Calu3 (cell line): ENCODE measurements at regions not wholly inside any gene's neighbourhood (a gene's known extent, or its start where the extent isn't known, plus 50 kb on each side); places are given as distances from the start of the nearest gene placed in this dataset.

Source experiments
- BruUV-seq: library from RNA; stranded (reverse); fragments of 400-500 nt; replicated peaks from 2 replicates; lab custom pipeline; 2021; lab: Mats Ljungman, UMichigan
- CTCF ChIA-PET: fragments of 300-600 bp; sonication (Branson Sonifier 250); formaldehyde crosslinking; loops from one replicate; lab custom pipeline; 2022; ENCODE audit warnings: antibody characterized with exemption; lab: Charles Lee
- DNase-seq: peaks from one replicate; pipeline ENCODE4 v3.0.0; 2022
- H3K27ac Mint-ChIP-seq: one replicate; pipeline ENCODE4 v1.8.0; 2022; ENCODE audit warnings: mixed read lengths; ENCODE audit not compliant: unreplicated experiment
- H3K27me3 Mint-ChIP-seq: one replicate; pipeline ENCODE4 v1.8.0; 2022; ENCODE audit warnings: mixed read lengths; ENCODE audit not compliant: unreplicated experiment
- H3K36me3 Mint-ChIP-seq: one replicate; pipeline ENCODE4 v1.8.0; 2022; ENCODE audit warnings: mild to moderate bottlenecking, moderate library complexity, mixed read lengths; ENCODE audit not compliant: insufficient read depth, unreplicated experiment
- H3K4me1 Mint-ChIP-seq: one replicate; pipeline ENCODE4 v1.8.0; 2022; ENCODE audit warnings: mild to moderate bottlenecking, low read depth, mixed read lengths; ENCODE audit not compliant: unreplicated experiment
- H3K4me3 Mint-ChIP-seq: one replicate; pipeline ENCODE4 v1.8.0; 2022; ENCODE audit warnings: mild to moderate bottlenecking, low read depth, moderate library complexity, mixed read lengths; ENCODE audit not compliant: unreplicated experiment
- H3K9me3 Mint-ChIP-seq: one replicate; pipeline ENCODE4 v1.8.0; 2022; ENCODE audit warnings: low read depth, mixed read lengths; ENCODE audit not compliant: unreplicated experiment
- intact Hi-C: fragments of 100-400 bp; cut with micrococcal nuclease; formaldehyde crosslinking; loops from one replicate; pipeline ENCODE4 v1.10.0; 2022; ENCODE audit not compliant: unreplicated experiment
- TF ChIP-seq, protein P1 (sequence below): fragments of 200-600 bp; IDR thresholded peaks from one replicate; pipeline ENCODE4 v1.8.0; 2022; ENCODE audit warnings: antibody characterized with exemption; ENCODE audit not compliant: unreplicated experiment

DNA sequence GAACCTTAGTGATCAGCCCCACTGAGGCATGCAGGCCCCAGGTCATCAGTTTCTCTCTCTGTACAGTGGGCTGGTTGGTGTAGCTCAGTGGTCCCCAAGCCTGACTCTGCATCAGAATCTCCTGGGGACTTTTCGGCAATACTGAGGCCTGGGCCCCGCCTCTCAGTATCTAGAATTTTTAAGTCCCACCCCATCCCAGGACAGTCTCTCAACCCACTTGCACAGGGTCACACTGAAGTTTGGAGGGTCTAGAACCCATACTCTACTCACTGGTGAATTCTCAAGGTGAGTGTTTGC is 216.4 kb downstream of the MATN1 start:
- H3K27me3 Mint-ChIP-seq = peaks cover 83% of the 10 kb centered on the region

DNA sequence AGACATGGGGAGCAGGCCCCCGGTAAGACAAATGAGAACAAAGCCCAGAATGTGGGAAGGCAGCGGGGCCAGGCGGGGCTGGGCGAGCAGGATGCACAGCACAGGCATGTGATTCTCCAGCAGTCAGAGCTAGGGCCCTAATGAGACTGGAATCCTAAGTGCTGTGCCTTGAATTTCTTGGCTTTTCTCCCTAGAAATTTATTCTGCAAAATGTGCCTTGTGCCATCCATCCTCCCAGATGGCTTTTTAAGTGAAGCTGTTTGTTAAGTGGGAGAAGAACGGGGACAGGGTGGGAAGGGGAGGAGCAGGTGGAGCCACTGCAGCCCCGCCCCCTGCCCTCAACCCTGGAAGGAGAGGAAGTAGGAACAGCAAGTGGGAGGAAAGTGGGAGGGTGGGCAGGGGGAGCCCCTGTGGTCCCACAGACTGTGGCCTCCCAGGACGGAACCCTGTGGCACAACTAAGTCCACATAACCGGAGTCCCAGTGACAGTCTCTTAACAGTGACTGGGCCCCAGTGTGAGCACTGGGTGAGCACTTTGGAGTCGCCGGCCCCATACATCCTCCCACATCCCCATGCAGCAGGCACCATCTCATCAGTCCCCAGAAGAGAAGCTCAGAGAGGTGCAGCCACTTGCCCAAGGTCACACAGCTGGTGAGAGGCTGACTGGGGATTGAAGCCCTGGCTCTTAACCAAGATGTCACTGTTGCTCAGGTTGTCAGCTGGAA is 216.9 kb downstream of the MATN1 start:
- peaks cover 83% of the 10 kb centered on the region for H3K27me3 Mint-ChIP-seq
- H3K4me3 Mint-ChIP-seq = no peak overlapping the region
- peaks cover 4% of the 10 kb centered on the region for H3K4me1 Mint-ChIP-seq
- no peaks in the 10 kb centered on the region for H3K9me3 Mint-ChIP-seq
- CTCF ChIA-PET = no interaction called here
- TF ChIP-seq, protein P1, sequence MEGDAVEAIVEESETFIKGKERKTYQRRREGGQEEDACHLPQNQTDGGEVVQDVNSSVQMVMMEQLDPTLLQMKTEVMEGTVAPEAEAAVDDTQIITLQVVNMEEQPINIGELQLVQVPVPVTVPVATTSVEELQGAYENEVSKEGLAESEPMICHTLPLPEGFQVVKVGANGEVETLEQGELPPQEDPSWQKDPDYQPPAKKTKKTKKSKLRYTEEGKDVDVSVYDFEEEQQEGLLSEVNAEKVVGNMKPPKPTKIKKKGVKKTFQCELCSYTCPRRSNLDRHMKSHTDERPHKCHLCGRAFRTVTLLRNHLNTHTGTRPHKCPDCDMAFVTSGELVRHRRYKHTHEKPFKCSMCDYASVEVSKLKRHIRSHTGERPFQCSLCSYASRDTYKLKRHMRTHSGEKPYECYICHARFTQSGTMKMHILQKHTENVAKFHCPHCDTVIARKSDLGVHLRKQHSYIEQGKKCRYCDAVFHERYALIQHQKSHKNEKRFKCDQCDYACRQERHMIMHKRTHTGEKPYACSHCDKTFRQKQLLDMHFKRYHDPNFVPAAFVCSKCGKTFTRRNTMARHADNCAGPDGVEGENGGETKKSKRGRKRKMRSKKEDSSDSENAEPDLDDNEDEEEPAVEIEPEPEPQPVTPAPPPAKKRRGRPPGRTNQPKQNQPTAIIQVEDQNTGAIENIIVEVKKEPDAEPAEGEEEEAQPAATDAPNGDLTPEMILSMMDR = no peak
- BruUV-seq = no TSS peak
- DNase-seq = no peak
- intact Hi-C loops = no loop called here
- H3K27ac Mint-ChIP-seq = no peak overlapping the region
- H3K36me3 Mint-ChIP-seq = no peaks in the 10 kb centered on the region

More for the DNA sequence above, 216.4 kb downstream of the MATN1 start:
- no TSS peak for BruUV-seq
- Mint-ChIP-seq H3K4me3 (no peak overlapping the region), H3K27ac (no peak overlapping the region), H3K4me1 (peaks cover 9% of the 10 kb centered on the region), H3K36me3 (no peaks in the 10 kb centered on the region), H3K9me3 (no peaks in the 10 kb centered on the region)
- CTCF ChIA-PET = no interaction called here
- DNase-seq = no peak
- intact Hi-C loops = no loop called here
- TF ChIP-seq, protein P1 = no peak

DNA sequence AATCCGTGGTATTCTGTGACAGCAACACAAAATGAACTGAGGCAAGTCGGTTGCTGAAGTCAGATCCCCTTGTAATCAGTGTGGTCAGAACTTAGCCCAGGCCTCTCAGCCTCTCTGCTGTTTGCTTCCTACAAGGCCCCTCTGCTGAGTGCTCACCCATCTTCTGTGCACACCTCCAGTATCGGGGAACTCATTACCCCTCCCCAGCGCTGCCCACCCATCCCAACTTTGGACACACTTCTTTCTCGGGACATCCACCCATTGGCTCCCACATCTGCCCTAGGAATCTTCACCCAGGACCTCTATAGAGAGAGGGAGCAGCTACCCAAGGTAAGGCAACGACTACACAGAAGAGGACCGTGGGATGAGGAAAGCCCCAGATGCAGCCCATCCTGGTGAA is 217.5 kb downstream of the MATN1 start:
- no peaks in the 10 kb centered on the region for H3K4me1 Mint-ChIP-seq
- H3K27ac Mint-ChIP-seq = no peak overlapping the region
- no peak overlapping the region for H3K4me3 Mint-ChIP-seq
- H3K36me3 Mint-ChIP-seq = no peaks in the 10 kb centered on the region
- TF ChIP-seq, protein P1 = no peak
- peaks cover 83% of the 10 kb centered on the region for H3K27me3 Mint-ChIP-seq
- DNase-seq = no peak
- CTCF ChIA-PET = no interaction called here
- H3K9me3 Mint-ChIP-seq = no peaks in the 10 kb centered on the region
- BruUV-seq = no TSS peak
- intact Hi-C loops = no loop called here

DNA sequence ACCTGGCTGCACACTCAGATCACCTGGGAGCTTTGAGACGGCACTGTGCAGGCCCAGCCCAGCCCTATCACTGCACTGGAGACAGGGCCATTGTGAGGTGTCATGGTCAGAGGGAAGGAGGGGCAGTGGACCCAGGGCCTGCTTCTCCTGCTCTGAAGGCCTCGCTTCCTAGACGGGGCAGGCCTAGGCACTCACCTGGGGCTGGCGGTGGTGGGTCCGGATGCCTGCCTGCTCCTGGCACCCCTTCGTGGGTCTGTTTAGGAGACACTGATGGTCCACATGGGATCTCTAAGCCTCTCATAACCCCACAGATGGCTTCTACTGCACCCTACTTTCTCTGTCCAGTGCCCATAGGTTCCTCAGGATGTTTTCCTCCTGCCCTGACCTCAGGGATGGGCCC is 230.9 kb downstream of the MATN1 start:
- H3K9me3 Mint-ChIP-seq = peaks cover 4% of the 10 kb centered on the region
- peaks cover 14% of the 10 kb centered on the region for H3K27me3 Mint-ChIP-seq
- intact Hi-C loops = loop anchor here (5.0 kb wide), 1 partner anchor 395 kb away; no protein-coding TSS in a partner anchor
- H3K4me3 Mint-ChIP-seq = no peak overlapping the region
- no TSS peak for BruUV-seq
- no peak for DNase-seq
- H3K27ac Mint-ChIP-seq = no peak overlapping the region
- TF ChIP-seq, protein P1 = no peak
- CTCF ChIA-PET = no interaction called here
- H3K4me1 Mint-ChIP-seq = no peaks in the 10 kb centered on the region
- H3K36me3 Mint-ChIP-seq = no peaks in the 10 kb centered on the region
